ENCODE measurements at regions not wholly inside any gene's neighbourhood (a gene's known extent, or its start where the extent isn't known, plus 50 kb on each side); places are given as distances from the start of the nearest gene placed in this dataset.

DNA sequence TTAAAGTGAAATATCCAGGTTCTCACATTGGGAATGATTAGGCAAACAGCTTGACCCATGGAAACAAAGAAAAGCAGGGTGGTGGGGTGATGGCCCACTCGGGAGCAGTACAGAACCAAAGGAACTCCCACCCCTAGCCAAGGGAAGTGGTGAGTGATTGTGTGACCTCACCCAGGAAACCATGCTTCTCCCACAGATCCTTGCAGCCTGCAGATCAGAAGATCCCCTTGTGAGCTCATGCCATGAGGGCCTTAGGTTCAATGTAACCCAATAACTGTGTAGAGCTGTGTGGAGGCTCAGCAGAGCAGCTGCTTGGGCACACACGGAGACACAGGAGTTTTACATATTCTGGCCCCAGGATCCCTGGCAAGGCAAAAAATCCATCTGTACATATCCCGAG is 311.8 kb upstream of the DPYD start:
- no peak for DNase-seq (ENCODE audit: extremely low read depth, insufficient read length)
- Histone ChIP-seq H3K4me3 (replicated peaks; ENCODE audit: low read depth, low read length) (no peak overlapping the region), H3K36me3 (ENCODE audit: control insufficient read depth, insufficient read depth, low read length) (no peaks in the 10 kb centered on the region), H3K27me3 (replicated peaks; ENCODE audit: control insufficient read depth, insufficient read depth, low read length) (no peaks in the 10 kb centered on the region)
- no peak for TF ChIP-seq CTCF (IDR thresholded peaks at IDR 0.05; ENCODE audit: insufficient read depth, low read length, poor library complexity, severe bottlenecking)

- Histone ChIP-seq H3K27me3 (replicated peaks; ENCODE audit: control insufficient read depth, insufficient read depth, low read length) (no peaks in the 10 kb centered on the region), H3K4me3 (replicated peaks; ENCODE audit: low read depth, low read length) (no peak overlapping the region), H3K36me3 (ENCODE audit: control insufficient read depth, insufficient read depth, low read length) (no peaks in the 10 kb centered on the region)
- no peak for DNase-seq (ENCODE audit: extremely low read depth, insufficient read length)
- no peak for TF ChIP-seq CTCF (IDR thresholded peaks at IDR 0.05; ENCODE audit: insufficient read depth, low read length, poor library complexity, severe bottlenecking)
Measured at GRCh38 chr1:98222706-98223105, 301.9 kb upstream of the DPYD start.

DNA sequence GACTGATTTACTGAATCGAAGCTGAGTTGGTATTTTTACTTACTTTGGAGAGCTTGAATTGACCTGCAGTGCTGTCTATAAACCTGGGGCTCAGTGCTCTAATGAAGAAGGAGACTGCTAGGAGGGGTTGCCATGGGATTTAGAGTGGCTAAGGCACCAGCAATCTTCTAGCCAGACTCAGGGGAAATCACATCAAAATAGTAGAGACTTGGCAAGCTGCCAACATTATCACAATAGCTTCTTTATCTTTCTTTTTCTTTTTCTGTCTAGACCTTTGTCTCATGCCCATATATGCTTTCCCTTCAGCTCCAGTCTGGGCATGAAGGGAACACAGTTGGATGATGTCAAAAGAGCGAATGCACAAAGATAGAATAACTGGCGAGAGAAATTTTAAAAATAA is 301.1 kb upstream of the DPYD start:
- H3K4me3 ChIP-seq (replicated peaks; ENCODE audit: low read depth, low read length): no peak overlapping the region
- no peaks in the 10 kb centered on the region for H3K36me3 ChIP-seq (ENCODE audit: control insufficient read depth, insufficient read depth, low read length)
- DNase-seq (ENCODE audit: extremely low read depth, insufficient read length): no peak
- no peak for TF ChIP-seq CTCF (IDR thresholded peaks at IDR 0.05; ENCODE audit: insufficient read depth, low read length, poor library complexity, severe bottlenecking)
- no peaks in the 10 kb centered on the region for H3K27me3 ChIP-seq (replicated peaks; ENCODE audit: control insufficient read depth, insufficient read depth, low read length)

DNA sequence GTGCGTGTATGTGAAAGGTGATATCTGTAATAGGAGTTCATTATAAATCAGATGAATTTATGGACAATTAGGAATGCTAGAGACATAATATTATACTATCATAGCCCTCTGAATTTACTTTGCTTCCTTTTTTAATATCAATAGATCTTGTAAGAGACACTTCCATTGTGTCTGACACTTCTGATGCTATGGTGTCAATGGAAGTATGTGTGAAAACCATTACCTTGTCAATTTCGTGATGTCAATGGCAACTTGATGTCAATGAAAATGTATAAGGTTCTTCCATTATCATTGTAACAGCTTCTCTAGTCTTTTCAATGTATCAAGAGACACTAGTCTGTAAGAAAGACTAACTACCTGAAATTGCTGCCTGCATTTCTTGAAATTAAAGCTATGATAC is 296.8 kb upstream of the DPYD start:
- no peak for DNase-seq (ENCODE audit: extremely low read depth, insufficient read length)
- no peak for TF ChIP-seq CTCF (IDR thresholded peaks at IDR 0.05; ENCODE audit: insufficient read depth, low read length, poor library complexity, severe bottlenecking)
- no peaks in the 10 kb centered on the region for H3K27me3 ChIP-seq (replicated peaks; ENCODE audit: control insufficient read depth, insufficient read depth, low read length)
- H3K36me3 ChIP-seq (ENCODE audit: control insufficient read depth, insufficient read depth, low read length): no peaks in the 10 kb centered on the region
- H3K4me3 ChIP-seq (replicated peaks; ENCODE audit: low read depth, low read length): no peak overlapping the region

DNA sequence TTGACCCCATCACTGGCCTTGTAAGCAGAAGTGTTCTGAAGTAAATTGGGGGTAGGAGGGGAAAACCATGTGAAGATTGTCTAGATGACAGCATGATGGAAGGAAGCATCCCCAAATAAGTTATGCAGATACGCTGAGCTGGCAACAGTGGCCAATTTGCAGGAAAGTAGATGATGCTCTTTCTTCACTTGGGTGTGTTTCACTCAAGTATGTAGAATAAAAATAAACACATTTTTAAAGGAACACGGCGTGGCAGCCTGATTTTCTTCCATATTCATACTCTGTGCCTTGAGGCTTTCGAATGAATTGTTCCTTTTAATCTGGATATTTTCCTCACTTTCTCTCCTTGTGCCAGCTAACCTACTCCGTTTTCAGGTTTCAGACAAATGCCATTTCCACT is 295.5 kb upstream of the DPYD start:
- TF ChIP-seq CTCF (IDR thresholded peaks at IDR 0.05; ENCODE audit: insufficient read depth, low read length, poor library complexity, severe bottlenecking): no peak
- Histone ChIP-seq H3K4me3 (replicated peaks; ENCODE audit: low read depth, low read length) (no peak overlapping the region), H3K36me3 (ENCODE audit: control insufficient read depth, insufficient read depth, low read length) (no peaks in the 10 kb centered on the region), H3K27me3 (replicated peaks; ENCODE audit: control insufficient read depth, insufficient read depth, low read length) (no peaks in the 10 kb centered on the region)
- DNase-seq (ENCODE audit: extremely low read depth, insufficient read length): no peak

- no peak for TF ChIP-seq CTCF (IDR thresholded peaks at IDR 0.05; ENCODE audit: insufficient read depth, low read length, poor library complexity, severe bottlenecking)
- no peaks in the 10 kb centered on the region for H3K27me3 ChIP-seq (replicated peaks; ENCODE audit: control insufficient read depth, insufficient read depth, low read length)
- no peak for DNase-seq (ENCODE audit: extremely low read depth, insufficient read length)
- no peak overlapping the region for H3K4me3 ChIP-seq (replicated peaks; ENCODE audit: low read depth, low read length)
- no peaks in the 10 kb centered on the region for H3K36me3 ChIP-seq (ENCODE audit: control insufficient read depth, insufficient read depth, low read length)
Measured at GRCh38 chr1:98211271-98211845, 290.5 kb upstream of the DPYD start.
